D721Med (cell line): ENCODE measurements at regions not wholly inside any gene's neighbourhood (a gene's known extent, or its start where the extent isn't known, plus 50 kb on each side); places are given as distances from the start of the nearest gene placed in this dataset.

ENCODE experiments used
- DNase-seq: peaks from one replicate; pipeline ENCODE4 v3.0.0; 2011; ENCODE audit warnings: low spot score; ENCODE audit not compliant: insufficient read length
- FAIRE-seq: peaks from 2 replicates; lab custom pipeline; 2011; peaks lifted over from hg19 to GRCh38; lab: Jason Lieb, UNC
- CTCF ChIP-seq: IDR thresholded peaks from 2 replicates; pipeline ENCODE4 v1.5.1; 2012; ENCODE audit warnings: mild to moderate bottlenecking, control low read depth; ENCODE audit not compliant: insufficient read depth; ENCODE audit errors: missing control alignments

DNA sequence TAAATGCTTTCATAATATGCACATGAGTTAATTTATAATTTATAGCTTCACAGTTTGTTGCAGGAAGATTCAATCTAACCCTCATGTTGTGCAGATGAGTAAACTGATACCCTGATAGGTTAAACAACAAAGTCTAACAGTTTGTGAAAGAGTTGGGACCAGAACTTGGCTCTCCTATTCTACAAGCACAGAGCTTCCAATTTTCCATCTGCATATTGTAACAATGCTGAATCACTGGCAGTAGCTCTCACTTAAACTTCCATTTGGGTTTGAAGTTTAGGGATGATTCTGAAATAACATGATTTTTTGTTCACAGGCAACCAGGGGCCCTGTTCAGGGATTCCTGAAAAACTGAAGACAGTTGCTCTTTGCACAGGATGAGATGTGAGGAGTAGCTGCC is 179.3 kb downstream of the XPNPEP1 start:
- no peak for DNase-seq
- no peak for FAIRE-seq
- TF ChIP-seq CTCF, result no peak

GRCh38 chr10:109743574-109743973 is 179.7 kb downstream of the XPNPEP1 start:
- no peak for TF ChIP-seq CTCF
- FAIRE-seq (no peak), DNase-seq (no peak)

DNA sequence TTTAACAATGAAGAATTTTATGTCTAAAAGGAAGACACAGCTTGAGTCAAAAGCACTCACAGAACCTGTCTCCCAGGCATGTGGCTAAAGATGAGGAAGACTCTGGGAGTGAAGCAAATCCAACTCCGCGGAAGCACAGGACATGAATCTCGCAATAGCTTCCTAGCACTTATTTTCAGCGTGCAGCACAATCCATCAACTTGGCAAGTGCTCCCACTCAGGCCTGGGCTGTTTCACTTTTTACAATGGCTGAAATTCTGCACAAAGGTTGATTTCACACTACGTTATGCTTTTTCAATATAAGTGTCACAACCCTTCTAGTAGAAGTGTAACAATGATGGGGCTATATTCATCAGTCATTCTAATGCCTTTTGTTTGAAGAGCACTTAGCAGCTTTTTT is 180.2 kb downstream of the XPNPEP1 start:
- DNase-seq (no peak), FAIRE-seq (no peak)
- no peak for TF ChIP-seq CTCF

- no peak for DNase-seq
- TF ChIP-seq CTCF, result no peak
- no peak for FAIRE-seq
These were observed 181.6 kb downstream of the XPNPEP1 start for GRCh38 chr10:109741712-109742111.

DNA sequence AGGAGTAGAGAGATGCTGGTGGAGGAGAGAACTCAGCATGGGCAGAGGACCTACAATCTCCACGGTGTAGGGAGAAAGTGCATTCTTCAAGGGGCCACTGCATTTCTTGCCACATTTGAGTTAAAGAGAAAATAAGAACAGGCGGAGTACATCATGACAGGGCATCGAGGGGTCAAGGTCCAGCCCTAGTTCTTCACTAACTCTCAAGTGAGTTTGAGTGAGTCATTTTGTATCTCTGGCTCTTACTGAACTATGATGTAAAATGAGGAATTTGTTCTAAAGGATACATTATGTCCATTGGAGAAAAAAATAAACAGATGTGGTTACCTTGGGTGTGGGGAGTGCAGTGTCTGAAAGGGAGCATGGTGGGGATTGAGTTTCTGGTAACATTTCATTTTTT is 182.9 kb downstream of the XPNPEP1 start:
- FAIRE-seq (no peak), DNase-seq (no peak)
- no peak for TF ChIP-seq CTCF

DNA sequence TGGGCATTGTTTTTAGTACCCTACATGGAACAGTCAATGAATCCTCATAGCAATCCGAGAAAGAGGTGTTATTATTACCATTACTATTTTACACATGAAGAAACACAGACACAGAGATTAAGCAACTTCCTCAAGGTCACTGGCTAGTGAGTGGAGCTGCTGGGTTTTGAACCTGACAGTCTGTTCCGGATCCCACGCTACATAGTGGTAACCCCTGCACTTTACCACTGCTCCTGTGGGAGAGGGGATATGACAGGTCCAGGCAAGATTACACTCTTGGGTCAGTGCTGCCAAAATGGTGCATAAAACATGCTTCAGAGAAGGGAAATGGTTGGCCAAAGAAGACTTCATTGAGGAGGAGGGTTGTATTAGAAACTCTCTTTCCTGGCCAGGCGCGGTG is 185.7 kb downstream of the XPNPEP1 start:
- FAIRE-seq (no peak), DNase-seq (no peak)
- no peak for TF ChIP-seq CTCF

- no peak for TF ChIP-seq CTCF
- FAIRE-seq (no peak), DNase-seq (no peak)
These were observed 186.3 kb downstream of the XPNPEP1 start for GRCh38 chr10:109737009-109737408.
